MM.1S (cell line): ENCODE measurements at regions not wholly inside any gene's neighbourhood (a gene's known extent, or its start where the extent isn't known, plus 50 kb on each side); places are given as distances from the start of the nearest gene placed in this dataset.

Experiments used
- DNase-seq: peaks from one replicate; pipeline ENCODE4 v3.0.0-alpha.2; 2015
- H2AFZ ChIP-seq: fragments of 300-600 bp; sonication (generic); 2 replicates; pipeline ENCODE4 v1.6.0; 2016; ENCODE audit warnings: antibody characterized with exemption, low read length
- H3F3A ChIP-seq: fragments of 300-600 bp; sonication (generic); 2 replicates; pipeline ENCODE4 v1.6.1; 2016; ENCODE audit warnings: mild to moderate bottlenecking, antibody characterized with exemption, low read length, moderate library complexity, mixed read lengths; ENCODE audit not compliant: insufficient read depth
- H3K27ac ChIP-seq: fragments of 300-600 bp; sonication (generic); 2 replicates; pipeline ENCODE4 v1.5.1; 2016; ENCODE audit warnings: mild to moderate bottlenecking, low read length
- H3K27me3 ChIP-seq: fragments of 300-600 bp; sonication (generic); replicated peaks from 2 replicates; pipeline ENCODE4 v1.6.0; 2016; ENCODE audit warnings: low read length; ENCODE audit not compliant: insufficient read depth
- H3K36me3 ChIP-seq: fragments of 300-600 bp; sonication (generic); replicated peaks from 2 replicates; pipeline ENCODE4 v1.6.1; 2016; ENCODE audit warnings: mild to moderate bottlenecking, low read length, mixed read lengths; ENCODE audit not compliant: insufficient read depth
- H3K4me1 ChIP-seq: fragments of 300-600 bp; sonication (generic); 2 replicates; pipeline ENCODE4 v1.6.1; 2016; ENCODE audit warnings: low read length, mixed read lengths
- H3K4me2 ChIP-seq: fragments of 300-600 bp; sonication (generic); 2 replicates; pipeline ENCODE4 v1.6.0; 2016; ENCODE audit warnings: low read depth, low read length
- H3K4me3 ChIP-seq: fragments of 300-600 bp; sonication (generic); 2 replicates; pipeline ENCODE4 v1.5.1; 2016; ENCODE audit warnings: low read length, mixed read lengths
- H3K79me2 ChIP-seq: fragments of 300-600 bp; sonication (generic); 2 replicates; pipeline ENCODE4 v1.6.1; 2016; ENCODE audit warnings: mixed run types, low read length, mixed read lengths
- H3K9ac ChIP-seq: fragments of 300-600 bp; sonication (generic); 2 replicates; pipeline ENCODE4 v1.6.1; 2016; ENCODE audit warnings: low read length, mixed read lengths
- H3K9me2 ChIP-seq: fragments of 300-600 bp; sonication (generic); replicated peaks from 2 replicates; pipeline ENCODE4 v1.6.1; 2016; ENCODE audit warnings: mild to moderate bottlenecking, low read length, mixed read lengths; ENCODE audit not compliant: insufficient read depth
- H3K9me3 ChIP-seq: fragments of 300-600 bp; sonication (generic); replicated peaks from 2 replicates; pipeline ENCODE4 v1.6.1; 2016; ENCODE audit warnings: mild to moderate bottlenecking, low read length, mixed read lengths; ENCODE audit not compliant: insufficient read depth
- H4K20me1 ChIP-seq: fragments of 300-600 bp; sonication (generic); 2 replicates; pipeline ENCODE4 v1.6.1; 2016; ENCODE audit warnings: mild to moderate bottlenecking, low read length, moderate library complexity, mixed read lengths; ENCODE audit not compliant: insufficient read depth
- EZH2 ChIP-seq: fragments of 300-600 bp; sonication (generic); optimal IDR thresholded peaks from 2 replicates; pipeline ENCODE3; 2017; ENCODE audit warnings: low read depth, mild to moderate bottlenecking, antibody characterized with exemption, low read length, mixed read lengths
- EZH2phosphoT487 ChIP-seq: fragments of 300-600 bp; sonication (generic); IDR thresholded peaks from 2 replicates; pipeline ENCODE4 v1.6.1; 2018; ENCODE audit warnings: antibody characterized with exemption, low read length
- TF ChIP-seq, protein P1 (sequence below): fragments of 300-600 bp; sonication (generic); IDR thresholded peaks from 2 replicates; pipeline ENCODE4 v1.5.1; 2016; ENCODE audit warnings: antibody characterized with exemption, low read length, mixed read lengths

DNA sequence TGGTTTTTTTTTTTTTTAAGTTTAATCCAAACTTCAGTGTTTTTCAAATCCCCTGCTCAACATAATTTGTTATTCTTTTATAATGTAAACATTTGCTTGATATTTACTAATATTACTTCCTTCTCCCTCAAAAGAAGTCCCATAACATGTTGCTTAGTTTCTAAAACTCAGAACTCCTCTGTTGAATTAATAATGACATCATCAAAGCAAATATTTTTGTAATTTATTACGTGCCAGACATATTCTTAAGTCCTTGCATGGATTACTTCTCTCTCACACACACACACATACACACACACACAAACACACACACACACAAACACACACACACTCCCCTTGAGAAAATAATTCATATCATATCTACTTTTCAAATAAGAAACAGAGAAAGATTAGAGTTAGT is 1432.3 kb upstream of the SPRY2 start:
- Histone ChIP-seq H3K4me1 (no peaks in the 10 kb centered on the region), H3K4me2 (no peak overlapping the region), H3K9ac (no peak overlapping the region), H4K20me1 (no peaks in the 10 kb centered on the region), H3K36me3 (no peaks in the 10 kb centered on the region), H3K4me3 (no peak overlapping the region), H3K27me3 (no peaks in the 10 kb centered on the region), H3K27ac (no peak overlapping the region), H3K9me3 (no peaks in the 10 kb centered on the region), H2AFZ (no peak overlapping the region), H3K9me2 (no peaks in the 10 kb centered on the region), H3K79me2 (no peaks in the 10 kb centered on the region), H3F3A (no peaks in the 10 kb centered on the region)
- DNase-seq: no peak
- TF ChIP-seq EZH2phosphoT487 (no peak), EZH2 (no peak)
- TF ChIP-seq, protein P1, sequence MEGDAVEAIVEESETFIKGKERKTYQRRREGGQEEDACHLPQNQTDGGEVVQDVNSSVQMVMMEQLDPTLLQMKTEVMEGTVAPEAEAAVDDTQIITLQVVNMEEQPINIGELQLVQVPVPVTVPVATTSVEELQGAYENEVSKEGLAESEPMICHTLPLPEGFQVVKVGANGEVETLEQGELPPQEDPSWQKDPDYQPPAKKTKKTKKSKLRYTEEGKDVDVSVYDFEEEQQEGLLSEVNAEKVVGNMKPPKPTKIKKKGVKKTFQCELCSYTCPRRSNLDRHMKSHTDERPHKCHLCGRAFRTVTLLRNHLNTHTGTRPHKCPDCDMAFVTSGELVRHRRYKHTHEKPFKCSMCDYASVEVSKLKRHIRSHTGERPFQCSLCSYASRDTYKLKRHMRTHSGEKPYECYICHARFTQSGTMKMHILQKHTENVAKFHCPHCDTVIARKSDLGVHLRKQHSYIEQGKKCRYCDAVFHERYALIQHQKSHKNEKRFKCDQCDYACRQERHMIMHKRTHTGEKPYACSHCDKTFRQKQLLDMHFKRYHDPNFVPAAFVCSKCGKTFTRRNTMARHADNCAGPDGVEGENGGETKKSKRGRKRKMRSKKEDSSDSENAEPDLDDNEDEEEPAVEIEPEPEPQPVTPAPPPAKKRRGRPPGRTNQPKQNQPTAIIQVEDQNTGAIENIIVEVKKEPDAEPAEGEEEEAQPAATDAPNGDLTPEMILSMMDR: no peak

DNA sequence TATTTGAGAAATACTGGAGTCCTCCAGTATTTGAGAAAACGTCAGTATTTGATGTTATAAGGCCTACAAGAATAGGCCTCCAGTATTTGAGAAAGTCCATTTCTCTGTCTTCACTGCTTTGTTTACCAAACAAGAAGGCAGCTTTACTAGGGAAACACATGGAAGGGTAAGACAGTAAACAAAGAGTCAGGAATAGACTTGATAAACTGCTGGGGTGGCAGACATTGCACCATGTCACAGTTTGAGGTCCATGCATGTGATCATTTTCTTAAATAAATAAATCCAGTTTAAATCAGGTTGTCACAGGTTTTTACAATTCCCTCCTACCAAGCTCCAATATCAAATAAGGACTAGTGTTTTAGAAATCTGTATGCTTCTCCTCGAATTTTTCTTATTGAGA is 1431.0 kb upstream of the SPRY2 start:
- TF ChIP-seq EZH2phosphoT487 (no peak), EZH2 (no peak)
- TF ChIP-seq, protein P1: no peak
- Histone ChIP-seq H2AFZ (no peak overlapping the region), H4K20me1 (no peaks in the 10 kb centered on the region), H3K27ac (no peak overlapping the region), H3F3A (no peaks in the 10 kb centered on the region), H3K79me2 (no peaks in the 10 kb centered on the region), H3K36me3 (no peaks in the 10 kb centered on the region), H3K9ac (no peak overlapping the region), H3K9me3 (no peaks in the 10 kb centered on the region), H3K27me3 (no peaks in the 10 kb centered on the region), H3K4me2 (no peak overlapping the region), H3K4me3 (no peak overlapping the region), H3K4me1 (no peaks in the 10 kb centered on the region), H3K9me2 (no peaks in the 10 kb centered on the region)
- no peak for DNase-seq

DNA sequence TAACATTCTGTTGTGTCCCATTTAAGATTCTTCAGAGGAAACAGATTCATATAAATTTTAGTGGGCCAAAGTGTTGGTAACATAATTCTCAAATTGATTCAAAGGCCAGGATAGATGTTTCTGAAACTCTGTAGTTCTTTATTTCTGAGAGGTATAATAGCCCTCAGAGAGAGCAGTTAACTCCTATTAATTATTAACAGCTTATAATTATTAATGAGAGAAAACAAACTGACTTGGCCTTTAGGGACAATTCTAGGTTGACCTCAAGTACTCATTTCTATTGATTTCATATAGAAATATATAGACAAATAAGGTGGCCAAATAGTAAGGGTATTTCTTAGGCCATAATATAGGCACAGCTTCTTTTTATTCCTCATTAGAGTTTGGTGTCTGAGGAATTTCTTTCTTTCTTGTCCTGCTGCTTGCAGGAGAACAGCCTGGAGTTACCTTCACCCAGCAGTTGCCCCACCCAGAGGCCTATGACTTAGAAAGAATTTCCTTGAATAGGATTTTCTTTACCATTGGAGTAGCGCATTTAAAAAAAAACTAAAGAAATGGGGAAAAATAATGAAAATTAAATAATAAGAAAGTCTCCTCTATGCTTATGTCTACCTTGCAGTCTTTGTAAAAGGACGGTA is 1430.1 kb upstream of the SPRY2 start:
- Histone ChIP-seq H3K27ac (no peak overlapping the region), H4K20me1 (no peaks in the 10 kb centered on the region), H3K79me2 (no peaks in the 10 kb centered on the region), H3K9me3 (no peaks in the 10 kb centered on the region), H2AFZ (no peak overlapping the region), H3K9ac (no peak overlapping the region), H3K4me3 (no peak overlapping the region), H3K9me2 (no peaks in the 10 kb centered on the region), H3F3A (no peaks in the 10 kb centered on the region), H3K27me3 (no peaks in the 10 kb centered on the region), H3K4me1 (no peaks in the 10 kb centered on the region), H3K36me3 (no peaks in the 10 kb centered on the region), H3K4me2 (no peak overlapping the region)
- no peak for DNase-seq
- TF ChIP-seq EZH2 (no peak), EZH2phosphoT487 (no peak)
- TF ChIP-seq, protein P1: no peak

DNA sequence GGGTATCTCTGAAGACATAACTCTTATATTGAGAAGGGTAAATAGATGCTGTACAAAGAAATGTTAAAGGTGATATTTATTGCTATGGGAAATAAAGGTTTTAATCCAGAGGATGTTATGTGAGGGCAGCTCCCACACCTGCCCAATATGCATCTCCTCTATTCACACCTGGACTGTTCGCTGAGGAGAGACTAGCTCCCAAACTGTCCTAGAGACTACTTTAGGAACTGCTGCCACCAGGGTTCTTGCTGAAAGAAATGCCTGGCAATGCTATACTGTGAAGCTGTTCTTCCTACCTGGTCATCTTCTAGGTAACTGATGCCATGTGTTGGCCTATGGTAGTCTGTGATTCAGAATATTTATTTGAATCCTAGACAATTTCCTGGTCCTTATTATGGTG is 1421.5 kb upstream of the SPRY2 start:
- Histone ChIP-seq H3K9me3 (no peaks in the 10 kb centered on the region), H3K79me2 (no peaks in the 10 kb centered on the region), H3K27ac (no peak overlapping the region), H2AFZ (no peak overlapping the region), H3F3A (no peaks in the 10 kb centered on the region), H3K4me1 (no peaks in the 10 kb centered on the region), H3K4me3 (no peak overlapping the region), H3K27me3 (no peaks in the 10 kb centered on the region), H3K9me2 (no peaks in the 10 kb centered on the region), H3K4me2 (no peak overlapping the region), H3K36me3 (no peaks in the 10 kb centered on the region), H3K9ac (no peak overlapping the region), H4K20me1 (no peaks in the 10 kb centered on the region)
- TF ChIP-seq EZH2 (no peak), EZH2phosphoT487 (no peak)
- TF ChIP-seq, protein P1: no peak
- no peak for DNase-seq
